ENCODE measurements at regions not wholly inside any gene's neighbourhood (a gene's known extent, or its start where the extent isn't known, plus 50 kb on each side); places are given as distances from the start of the nearest gene placed in this dataset.

DNA sequence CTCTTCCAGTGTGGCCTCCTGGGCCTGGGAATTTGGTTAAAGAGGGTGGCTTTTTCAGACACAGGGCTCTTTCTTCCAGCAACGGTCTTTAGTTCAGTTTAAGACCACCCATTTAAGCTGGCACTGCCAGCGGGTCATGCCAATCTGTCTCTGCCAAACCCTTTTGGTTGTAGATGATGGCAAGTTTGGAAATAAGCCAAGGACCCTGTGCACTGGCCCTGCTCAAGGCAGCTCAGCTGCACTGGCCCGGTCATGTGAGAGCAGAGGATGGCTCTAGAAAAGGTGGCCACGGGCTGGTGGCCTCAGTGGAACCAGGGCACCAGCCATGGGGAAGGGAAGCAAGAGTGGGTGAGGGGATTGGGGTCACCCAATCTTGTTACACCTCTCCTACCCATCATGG lies 294.1 kb downstream of the GLRX3 start:
- no peak for DNase-seq (ENCODE audit: low spot score)

DNA sequence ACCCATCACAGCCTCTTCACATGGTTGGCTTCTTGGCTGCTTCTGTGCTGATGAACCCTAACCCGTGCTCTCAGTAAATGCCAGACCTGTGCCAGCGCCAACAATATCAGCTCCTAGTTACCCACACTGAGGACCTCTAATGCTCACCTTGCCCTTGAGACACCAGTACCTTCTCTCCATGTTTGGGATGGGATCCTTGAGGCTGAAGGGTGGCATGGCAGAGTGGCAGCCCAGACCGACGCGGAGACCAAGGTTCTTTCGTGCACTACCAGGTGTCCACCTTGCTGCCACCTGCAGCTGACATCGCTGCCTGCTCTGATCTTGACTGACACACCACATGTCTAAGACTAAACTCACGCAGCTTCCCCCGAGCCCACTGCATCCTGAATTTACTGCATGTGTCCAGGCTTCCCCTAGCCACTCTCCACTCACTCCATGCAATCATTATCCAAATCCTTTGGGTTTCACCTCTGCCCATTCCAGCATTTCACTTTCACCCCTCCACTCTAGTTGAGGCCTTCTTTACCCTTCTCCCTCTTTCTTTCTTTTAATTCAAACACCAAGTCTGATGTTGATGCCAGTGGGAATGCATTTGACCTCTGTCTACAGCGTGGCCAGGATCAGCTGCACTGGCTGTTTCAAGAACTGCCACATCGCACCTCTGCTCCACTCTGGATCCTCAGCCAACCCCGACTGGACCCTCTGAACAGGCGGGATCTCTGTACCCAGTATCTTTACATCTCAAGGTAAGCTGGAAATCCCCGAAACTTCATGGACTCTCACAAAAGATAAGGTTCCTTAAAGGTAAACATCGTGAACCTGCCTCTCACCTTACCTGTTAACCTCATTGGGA lies 294.9 kb downstream of the GLRX3 start:
- no peak for DNase-seq (ENCODE audit: low spot score)

DNA sequence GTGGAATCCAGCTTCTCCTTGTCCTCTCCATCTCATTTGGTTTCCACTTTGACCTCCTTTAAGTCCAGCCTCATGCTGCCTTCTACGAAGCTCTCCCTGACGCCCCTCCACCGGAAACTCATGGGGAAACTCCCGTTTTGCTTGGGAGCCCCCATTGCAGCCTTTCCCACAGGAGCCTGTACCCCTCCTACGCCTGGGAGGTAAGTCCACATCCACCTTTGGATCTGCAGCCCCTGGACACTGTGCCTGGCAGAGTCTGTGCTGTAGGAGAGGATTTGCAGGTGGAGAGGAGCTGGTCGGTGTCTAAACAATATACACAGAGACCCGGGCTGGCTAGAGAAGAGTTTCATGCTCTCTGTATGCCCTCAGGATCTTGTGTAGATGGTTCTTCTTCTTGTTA lies 296.1 kb downstream of the GLRX3 start:
- DNase-seq (ENCODE audit: low spot score) = no peak

DNA sequence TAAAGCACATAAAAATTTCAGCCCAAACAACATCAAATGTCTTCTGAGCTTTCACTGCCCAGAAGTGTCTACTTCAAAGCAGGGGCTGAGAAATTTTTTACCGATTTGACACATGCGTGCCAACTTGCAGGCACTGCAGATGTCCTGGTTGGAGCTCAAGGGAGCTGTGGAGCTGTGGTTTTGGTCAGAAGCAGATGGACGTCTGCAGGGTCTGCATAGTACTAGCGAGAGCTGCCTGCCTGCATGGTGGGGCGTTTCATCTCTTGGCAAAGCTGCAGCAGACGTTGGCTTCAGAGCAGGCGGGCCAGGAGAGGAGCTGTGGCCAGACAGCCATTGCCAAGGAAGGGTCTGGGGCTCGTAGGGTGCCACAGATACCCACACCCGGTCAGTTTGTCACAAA lies 296.7 kb downstream of the GLRX3 start:
- DNase-seq (ENCODE audit: low spot score) = no peak

DNA sequence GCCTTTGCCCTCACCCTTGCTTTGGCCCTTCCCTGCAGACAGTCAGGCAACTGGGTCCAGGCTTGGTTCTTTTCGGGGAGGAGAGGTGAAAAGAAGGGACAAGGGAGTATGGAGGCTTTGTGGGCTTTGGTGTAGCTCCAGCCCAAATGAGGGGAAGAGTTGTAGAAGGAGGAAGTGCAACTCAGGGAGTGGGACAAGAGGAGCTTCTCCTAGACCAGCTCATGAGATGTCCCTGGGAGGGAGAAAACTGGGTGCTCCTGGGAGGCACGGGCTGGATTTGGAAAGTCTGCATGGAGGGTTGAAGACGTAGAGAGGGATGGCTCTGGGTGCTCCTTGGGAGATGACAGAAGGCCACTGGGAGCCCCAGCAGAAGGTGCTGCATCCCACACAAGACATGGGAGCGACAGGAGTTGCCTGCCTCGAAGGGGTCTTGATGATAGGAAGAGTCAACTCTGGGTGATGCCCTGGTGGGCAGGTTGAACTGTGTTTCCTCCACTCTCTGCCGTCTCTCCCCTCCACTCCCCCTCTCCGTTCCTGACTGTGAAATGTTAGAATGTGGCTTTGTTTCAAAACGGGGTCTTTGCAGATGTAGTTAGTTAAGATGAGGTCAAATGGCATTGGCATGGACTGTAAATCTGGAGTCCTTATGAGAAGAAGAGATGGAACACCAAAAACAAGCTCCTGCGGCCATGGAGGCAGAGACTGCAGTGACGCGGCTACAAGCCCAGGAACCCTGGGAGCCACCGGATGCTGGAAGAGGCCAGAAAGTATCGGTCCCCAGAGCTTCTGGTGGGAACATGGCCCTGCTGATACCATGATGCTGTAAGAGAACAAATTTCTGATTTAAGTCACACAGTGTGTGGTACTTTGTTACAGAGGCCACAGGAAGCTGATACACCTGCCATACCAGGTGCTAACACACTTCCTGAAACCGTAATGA lies 298.5 kb downstream of the GLRX3 start:
- no peak for DNase-seq (ENCODE audit: low spot score)

DNA sequence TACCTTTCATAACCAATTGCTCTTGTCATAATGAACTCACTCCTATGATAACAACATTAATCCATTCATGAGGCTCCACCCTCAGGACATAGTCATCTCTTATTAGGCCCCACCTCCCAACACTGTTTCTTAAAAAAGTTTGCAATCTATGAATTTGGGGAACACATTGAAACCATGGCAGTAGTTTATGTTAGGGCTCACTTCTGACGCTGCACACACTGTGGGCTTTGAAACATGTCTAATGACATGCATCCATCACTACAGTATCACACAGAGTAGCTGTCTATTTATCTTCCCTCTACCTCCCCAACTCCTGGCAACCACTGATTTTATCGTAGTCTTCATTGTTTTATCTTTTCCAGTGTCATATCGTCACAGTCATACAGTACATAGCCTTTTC lies 299.8 kb downstream of the GLRX3 start:
- DNase-seq (ENCODE audit: low spot score) = no peak

DNA sequence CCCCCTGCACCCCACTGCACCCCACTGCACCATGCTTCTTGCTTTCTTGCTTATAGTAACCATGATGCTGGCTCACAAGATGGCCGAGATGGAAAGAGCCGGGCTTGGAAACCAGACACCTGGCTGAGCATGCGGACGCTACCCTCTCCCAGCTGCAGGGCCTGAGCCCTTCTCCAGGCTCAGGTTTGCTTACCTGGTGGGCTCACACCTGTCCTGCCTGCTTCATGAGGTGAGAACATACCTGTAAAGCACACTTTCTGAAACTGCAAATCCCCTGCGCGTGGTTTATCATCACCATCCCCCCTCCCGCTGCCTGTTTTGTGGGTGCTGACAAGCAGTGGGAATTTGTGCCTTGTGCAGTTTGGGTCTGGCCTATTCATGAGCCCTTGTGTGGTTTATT lies 302.7 kb downstream of the GLRX3 start:
- DNase-seq (ENCODE audit: low spot score) = no peak

DNA sequence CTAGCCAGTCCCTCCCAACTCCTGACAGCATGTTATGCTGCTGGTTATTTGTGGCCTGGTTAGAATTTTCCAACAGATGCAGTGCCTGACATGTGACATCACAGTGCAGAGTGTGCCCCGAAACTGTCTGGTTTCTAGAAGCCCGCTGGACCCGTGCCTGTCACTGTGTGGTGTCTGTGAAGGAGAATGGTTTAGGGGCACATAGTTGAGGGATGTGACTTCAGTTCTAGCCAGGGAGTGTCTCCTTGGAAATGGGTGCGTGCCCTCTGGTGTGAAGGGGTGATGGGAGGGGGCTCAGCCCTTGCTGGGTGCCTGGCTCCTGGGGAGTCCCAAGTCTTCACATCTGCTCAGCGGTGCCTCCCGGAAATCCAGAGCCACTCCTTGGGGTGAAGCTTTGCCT lies 303.6 kb downstream of the GLRX3 start:
- no peak for DNase-seq (ENCODE audit: low spot score)

DNA sequence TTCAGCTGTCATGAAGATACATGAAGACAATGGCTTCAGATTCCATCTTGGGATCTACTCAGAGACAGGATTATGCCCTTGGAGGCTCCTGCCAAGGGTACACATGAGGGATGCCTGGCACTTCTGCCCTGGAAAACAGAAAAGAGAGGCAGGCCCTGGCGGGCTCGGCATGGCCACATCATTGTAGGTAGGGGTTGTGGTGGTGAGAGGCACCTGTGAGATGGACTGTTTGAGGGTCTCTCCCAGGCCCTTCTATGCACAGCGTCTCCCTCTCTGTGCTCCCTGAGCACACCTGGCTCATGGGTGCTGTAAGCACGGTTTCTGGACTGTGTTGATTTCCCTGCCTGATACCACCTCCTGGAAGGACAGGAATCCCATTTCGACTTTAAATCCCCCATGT lies 304.3 kb downstream of the GLRX3 start:
- no peak for DNase-seq (ENCODE audit: low spot score)

DNA sequence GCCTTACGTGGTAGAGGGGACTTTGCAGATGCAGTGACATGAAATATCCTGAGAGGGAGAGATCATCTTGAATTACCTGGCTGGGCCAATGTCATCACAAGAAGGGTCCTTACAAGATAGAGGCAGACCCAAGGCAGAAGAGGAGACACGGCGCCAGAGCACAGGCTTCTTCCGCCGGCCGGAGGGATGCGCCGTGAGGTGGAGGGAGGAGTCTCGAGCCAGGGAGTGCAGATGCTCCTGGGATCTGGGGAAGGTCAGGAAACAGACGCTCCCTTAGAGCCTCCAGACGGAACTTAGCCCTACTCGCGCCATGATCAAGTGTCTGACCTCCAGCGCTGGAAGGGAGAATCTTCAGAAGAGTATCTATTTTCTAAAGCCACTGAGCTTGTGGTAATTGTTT lies 304.8 kb downstream of the GLRX3 start:
- DNase-seq (ENCODE audit: low spot score) = no peak

DNA sequence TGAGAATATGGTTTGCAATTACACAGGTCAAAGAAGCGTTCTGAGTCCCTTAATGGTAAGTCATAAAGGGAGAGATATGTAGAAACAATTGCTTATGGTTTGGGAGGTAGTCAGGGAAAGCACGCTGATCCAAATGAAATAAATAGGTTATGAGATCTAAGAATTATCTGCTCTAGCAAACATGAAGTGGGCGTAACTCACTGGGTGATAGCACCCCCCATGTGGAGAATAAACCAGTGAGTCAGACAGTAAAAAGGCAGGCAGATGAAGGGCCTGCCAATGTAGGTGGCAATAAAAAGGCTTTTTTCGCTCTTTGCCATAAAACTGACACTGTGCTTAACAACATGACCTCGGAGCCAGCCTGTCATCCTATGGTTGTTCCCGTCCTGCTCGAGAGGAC lies 306.9 kb downstream of the GLRX3 start:
- no peak for DNase-seq (ENCODE audit: low spot score)

DNA sequence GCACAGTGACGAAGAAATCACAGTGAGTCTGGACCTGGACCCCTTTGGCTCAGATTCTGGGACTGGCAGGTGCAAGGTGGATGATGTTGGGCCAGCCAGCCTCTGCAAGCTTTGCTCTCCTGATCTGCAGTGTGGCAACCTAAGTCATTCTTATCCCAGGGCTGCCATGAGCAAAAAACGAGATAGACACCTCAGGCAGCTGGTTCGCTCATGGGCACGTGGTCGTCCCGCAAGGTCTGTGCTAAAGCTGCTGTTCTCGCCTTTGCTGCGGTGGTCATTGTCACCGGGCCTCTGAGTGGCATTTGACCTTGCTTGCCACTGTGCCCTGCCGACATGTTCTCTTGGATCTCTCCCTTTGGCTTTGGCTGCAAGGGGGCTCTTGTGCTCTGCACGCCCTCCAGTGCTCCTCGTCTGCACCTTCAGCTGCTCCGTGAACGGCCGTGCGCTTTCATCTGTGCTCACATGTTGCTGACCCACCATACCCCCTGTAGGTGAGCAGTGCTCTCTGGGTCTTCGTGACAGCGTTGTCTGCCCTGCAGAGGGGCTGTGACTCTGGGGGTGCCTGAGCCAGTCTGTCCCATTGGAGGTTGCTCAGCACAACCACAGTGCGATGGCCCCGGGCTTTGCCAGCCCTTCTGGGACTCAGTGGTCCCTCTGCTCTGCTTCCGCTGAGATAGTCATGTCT lies 317.0 kb downstream of the GLRX3 start:
- DNase-seq (ENCODE audit: low spot score) = no peak

DNA sequence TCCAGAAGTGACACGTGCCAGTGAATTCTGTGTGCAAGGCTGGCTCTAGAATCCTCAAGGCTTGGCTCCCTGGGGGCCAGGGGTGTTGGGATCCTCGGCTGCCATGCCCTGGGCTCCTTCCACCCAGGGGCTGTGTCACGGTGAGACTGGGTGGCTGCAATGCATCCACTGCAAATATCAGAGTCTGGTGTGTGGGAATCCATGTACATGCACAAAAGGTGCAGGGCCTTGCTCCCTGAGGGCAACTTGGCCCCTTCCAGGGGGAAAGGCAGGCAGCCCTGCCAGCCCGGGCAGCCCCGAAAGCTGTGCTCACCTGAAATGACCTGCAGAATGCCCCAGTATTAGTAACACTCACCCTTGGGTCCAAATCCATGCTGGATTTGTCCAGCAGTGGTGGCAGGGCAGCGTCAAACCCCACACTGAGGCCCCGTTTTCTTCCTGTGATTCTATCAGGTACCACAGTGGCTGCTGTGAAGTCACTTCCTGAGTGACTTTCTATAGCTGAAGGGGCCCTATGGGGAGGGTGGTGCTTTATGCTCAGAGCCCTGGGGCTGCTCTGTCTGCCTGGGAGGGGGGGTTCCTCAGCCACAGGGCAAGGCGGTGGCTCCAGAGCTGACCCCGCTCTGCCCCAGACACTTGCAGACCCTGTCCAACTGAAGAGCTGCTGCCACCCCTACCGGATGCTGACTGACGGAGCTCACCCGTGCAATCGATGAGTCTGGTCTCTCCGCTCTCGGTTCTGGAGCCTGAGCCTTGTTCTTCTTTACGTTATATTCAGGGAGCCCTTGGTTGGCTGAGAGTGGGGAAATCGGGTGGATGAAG lies 317.7 kb downstream of the GLRX3 start:
- no peak for DNase-seq (ENCODE audit: low spot score)

DNA sequence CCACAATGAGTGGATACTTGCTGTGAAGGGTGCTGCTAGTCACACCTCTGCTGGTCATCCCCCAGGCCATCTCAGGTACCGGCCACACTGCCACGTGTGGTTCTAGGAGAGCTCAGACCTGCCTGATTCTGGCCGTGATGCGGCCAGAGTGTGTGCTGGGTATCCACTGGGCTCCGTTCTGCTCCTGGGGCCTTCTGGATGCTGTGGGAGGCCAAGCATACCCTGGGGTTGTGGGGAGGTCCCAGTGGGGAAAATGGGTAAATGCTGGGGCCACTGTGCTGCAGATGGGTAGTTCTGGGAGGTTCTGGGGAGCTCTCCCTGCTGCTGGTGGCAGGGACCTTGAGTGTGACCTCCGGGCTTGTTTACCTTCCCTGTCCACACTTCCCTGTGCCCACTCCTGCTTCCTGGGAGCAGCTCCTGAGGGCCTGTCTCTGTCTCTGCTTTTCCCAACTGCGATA lies 318.4 kb downstream of the GLRX3 start:
- no peak for DNase-seq (ENCODE audit: low spot score)

DNA sequence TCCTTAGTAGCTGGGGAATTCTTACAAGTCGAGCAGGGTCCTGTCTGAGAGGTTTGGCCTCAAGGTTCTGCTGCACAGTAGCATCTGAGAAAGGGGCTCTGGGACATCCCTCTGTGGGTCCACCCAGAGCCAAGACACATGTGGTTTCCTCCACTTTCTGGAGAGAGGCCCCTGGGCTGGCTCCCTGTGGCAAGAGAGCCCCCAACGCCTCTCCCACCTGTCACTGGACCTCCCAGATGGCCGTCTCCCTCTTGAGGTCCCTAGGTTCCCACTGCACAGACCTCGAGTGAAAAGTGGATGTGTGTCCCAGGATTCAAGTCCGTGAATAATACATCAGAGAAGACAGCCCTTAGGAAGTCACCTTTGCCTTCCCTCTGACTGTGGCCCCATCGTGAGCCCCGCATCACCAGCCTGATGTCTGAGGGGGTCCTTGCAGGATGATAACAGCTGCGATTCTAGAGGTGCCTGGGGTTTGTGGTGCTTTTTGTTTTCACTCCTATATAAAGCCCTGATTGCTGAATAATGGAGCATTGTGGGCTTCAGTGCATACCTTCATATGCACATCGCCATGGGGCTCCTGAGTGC lies 319.0 kb downstream of the GLRX3 start:
- no peak for DNase-seq (ENCODE audit: low spot score)

DNA sequence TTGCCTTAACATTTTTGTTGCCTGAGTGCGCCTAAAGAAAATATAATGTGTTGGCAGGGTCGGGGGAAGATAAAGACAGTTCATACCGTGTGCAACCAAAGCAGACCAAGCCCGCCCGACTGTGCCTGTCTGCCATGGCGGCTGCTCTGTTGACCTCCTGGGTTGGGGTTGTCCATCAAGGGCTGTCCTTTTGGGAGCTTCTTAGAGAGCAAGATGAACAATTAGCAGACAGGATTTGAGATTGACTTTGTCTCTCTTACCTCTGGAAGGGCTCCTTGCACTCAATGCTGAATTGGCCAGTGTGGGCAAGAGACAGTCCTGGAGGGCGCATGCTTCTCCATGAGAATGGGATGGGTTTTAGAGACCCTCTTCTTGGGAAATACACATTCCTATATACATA lies 319.6 kb downstream of the GLRX3 start:
- DNase-seq (ENCODE audit: low spot score) = no peak

DNA sequence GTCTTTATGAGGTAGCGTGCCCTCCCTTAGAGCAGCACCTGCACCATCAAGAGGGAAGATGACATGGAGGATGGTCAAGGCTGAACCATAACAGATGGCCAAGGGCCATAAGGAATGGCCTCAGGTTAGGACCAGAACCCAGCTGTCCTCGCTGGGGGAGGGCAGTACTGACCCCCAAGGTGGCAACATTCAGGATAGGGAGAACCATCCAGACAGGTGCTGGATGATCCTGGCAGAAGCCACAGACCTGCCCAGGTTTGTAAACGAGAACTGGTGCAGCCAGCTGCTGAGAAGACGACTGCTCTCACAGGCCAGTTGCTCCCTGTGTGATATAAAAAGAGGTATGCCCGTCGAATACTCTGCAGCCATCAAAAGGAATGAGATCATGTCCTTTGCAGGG lies 320.4 kb downstream of the GLRX3 start:
- no peak for DNase-seq (ENCODE audit: low spot score)

DNA sequence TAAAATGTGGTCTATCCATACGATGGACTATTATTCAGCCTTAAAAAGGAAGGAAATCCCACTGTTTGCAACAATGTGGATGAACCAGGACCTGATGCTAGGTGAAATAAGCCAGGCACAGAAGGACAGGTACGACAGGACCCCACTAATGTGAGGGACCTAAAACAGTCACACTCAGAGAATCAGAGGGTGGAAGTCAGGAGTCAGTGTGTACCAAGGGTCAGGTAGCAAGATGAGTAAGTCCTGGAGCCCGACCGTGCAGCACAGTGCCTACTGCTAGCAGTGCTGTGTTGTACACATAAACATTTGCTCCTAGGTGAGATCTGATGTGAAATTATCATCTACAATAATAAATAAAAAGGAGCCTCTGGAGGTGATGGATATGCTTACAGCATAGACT lies 322.3 kb downstream of the GLRX3 start:
- DNase-seq (ENCODE audit: low spot score) = no peak

DNA sequence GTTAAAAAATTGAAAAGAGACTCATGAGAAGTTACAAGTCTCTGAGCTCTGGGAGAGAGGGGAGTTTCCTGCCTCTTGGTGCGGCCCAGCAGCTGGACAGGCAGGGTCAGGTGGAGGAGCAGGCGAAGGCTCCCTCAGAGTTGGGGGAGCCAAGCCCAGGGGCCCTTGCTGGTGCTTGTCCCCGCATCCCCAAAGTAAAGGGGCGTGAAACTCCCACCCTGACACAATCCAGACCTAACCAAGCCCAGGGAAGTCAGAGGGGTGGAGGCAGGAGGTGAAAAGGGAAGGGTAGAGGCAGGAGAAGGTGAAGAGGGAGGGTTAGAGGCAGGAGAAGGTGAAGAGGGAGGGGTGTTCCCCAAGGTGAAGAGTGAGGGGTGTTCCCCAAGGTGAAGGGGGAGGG lies 322.8 kb downstream of the GLRX3 start:
- no peak for DNase-seq (ENCODE audit: low spot score)

DNA sequence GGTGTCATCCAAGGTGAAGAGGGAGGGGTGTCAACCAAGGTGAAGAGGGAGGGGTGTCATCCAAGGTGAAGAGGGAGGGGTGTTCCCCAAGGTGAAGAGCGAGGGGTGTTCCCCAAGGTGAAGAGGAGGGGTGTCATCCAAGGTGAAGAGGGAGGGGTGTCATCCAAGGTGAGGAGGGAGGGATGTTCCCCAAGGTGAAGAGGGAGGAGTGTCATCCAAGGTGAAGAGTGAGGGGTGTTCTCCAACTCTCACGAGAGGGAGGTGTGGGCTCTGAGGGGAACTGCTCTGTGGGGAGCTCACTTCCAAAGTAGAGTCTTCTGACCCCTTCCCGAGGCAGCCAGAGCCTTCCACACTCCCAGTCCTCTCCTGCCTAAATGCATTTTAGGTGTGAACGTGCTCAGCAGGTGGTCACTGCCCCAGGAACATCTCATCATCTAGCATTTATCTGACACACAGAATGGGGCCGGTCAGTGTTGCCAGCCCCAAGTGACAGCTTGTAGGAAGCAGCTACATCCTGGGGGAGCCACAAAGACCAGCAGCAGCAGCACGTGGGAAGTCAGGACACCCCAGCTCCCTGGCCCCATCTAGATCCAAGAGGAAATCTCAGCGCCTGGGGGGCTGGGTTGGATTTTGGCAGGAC lies 323.8 kb downstream of the GLRX3 start:
- no peak for DNase-seq (ENCODE audit: low spot score)

DNA sequence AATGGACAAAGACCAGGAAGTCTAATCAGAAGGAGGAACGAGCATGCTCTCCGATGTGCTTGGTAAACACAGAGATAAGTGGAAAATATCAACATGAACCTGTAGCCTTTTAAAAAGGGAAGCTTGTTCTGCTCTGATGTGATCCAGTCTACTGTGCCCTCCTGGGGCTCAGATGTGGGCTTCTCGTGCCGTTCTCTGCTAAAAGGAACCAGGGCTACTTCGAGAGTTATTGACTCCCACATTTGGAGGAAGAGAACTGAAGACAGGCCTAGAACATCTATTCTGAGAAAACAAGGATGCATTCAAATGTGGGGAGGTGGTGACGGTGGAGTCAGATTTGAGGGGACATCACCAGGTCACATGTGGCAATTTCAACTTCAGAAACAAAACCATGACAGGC lies 325.4 kb downstream of the GLRX3 start:
- DNase-seq (ENCODE audit: low spot score) = no peak

Data from activated CD4-positive, alpha-beta T cell treated with anti-CD3 and anti-CD28 coated beads, Interleukin-2, Interleukin-4, amounts not matched to agents 100 ng/mL and 50 ng/mL, durations not matched to agents 16 hours and 8 hours (primary cell).